ENCODE measurements at regions not wholly inside any gene's neighbourhood (a gene's known extent, or its start where the extent isn't known, plus 50 kb on each side); places are given as distances from the start of the nearest gene placed in this dataset.

- H2BK120ac ChIP-seq (ENCODE audit: low read depth, low read length, poor library complexity, severe bottlenecking): no peak overlapping the region
- H3K56ac ChIP-seq (ENCODE audit: insufficient read length, low read depth, low read length): no peak overlapping the region
- no peak overlapping the region for H3K4me2 ChIP-seq (ENCODE audit: insufficient read depth, insufficient read length, low read length)
- no peaks in the 10 kb centered on the region for H3K79me1 ChIP-seq (ENCODE audit: insufficient read depth, low read depth, low read length, poor library complexity, severe bottlenecking)
- H3K9me3 Mint-ChIP-seq: no peaks in the 10 kb centered on the region
- WGBS (ENCODE audit: extremely low coverage, insufficient read length, low lambda C conversion rate): no CpG with 5 or more reads among the region's 4 CpGs
- no peak overlapping the region for H2AK5ac ChIP-seq (ENCODE audit: insufficient read length, low read length)
- no peak overlapping the region for H3T11ph ChIP-seq (ENCODE audit: low read length)
- H3K79me2 ChIP-seq (ENCODE audit: insufficient read depth, low read length): no peaks in the 10 kb centered on the region
- no peak overlapping the region for H3K23ac ChIP-seq (ENCODE audit: insufficient read length, low read depth, low read length)
- H2BK5ac ChIP-seq (ENCODE audit: insufficient read length, low read length): no peak overlapping the region
- no peak overlapping the region for H2BK12ac ChIP-seq (ENCODE audit: insufficient read length, low read depth, low read length)
- H2AFZ ChIP-seq (ENCODE audit: low read length): no peak overlapping the region
- no peaks in the 10 kb centered on the region for H3K9me3 ChIP-seq (ENCODE audit: control insufficient read depth, low read depth, low read length)
- H3K27ac ChIP-seq (ENCODE audit: insufficient read length, low read depth, low read length): no peak overlapping the region
- no peaks in the 10 kb centered on the region; a peak in 1 of 4 replicates for H3K4me1 Mint-ChIP-seq
- no peak for TF ChIP-seq CTCF (conservative IDR thresholded peaks at IDR 0.05)
- no peaks in the 10 kb centered on the region for H3K23me2 ChIP-seq (ENCODE audit: insufficient read length, low read depth, low read length, poor library complexity, severe bottlenecking)
- no peaks in the 10 kb centered on the region for H3K4me1 ChIP-seq (ENCODE audit: insufficient read depth, low read length)
- H2BK15ac ChIP-seq (ENCODE audit: low read depth, low read length): no peak overlapping the region
- H3K4me3 Mint-ChIP-seq: no peak overlapping the region
- no peak overlapping the region for H4K91ac ChIP-seq (ENCODE audit: insufficient read length, low read depth, low read length)
- no peak overlapping the region for H3K9ac ChIP-seq (ENCODE audit: extremely low read depth, insufficient read length, low read length)
- H4K20me1 ChIP-seq (ENCODE audit: control insufficient read depth, insufficient read depth, insufficient read length): peaks cover 1% of the 10 kb centered on the region
- H2BK20ac ChIP-seq (ENCODE audit: low read depth, low read length, poor library complexity, severe bottlenecking): no peak overlapping the region
- H3K36me3 Mint-ChIP-seq (ENCODE audit: insufficient read depth in 1 of 3, low read depth in 3 of 3): no peaks in the 10 kb centered on the region
- no peaks in the 10 kb centered on the region for H3K27me3 ChIP-seq (ENCODE audit: insufficient read depth, low read length)
- H3K27me3 Mint-ChIP-seq (ENCODE audit: low read depth): no peaks in the 10 kb centered on the region; the same call in none of the 2 replicates
- H3K27ac Mint-ChIP-seq: no peak overlapping the region; a peak in 1 of 7 replicates
- H3K4ac ChIP-seq (ENCODE audit: low read depth, low read length): no peak overlapping the region
- no peak overlapping the region for H3K14ac ChIP-seq (ENCODE audit: insufficient read depth, low read length)
- no peak overlapping the region for H4K8ac ChIP-seq (replicated peaks; ENCODE audit: insufficient read length, low read depth, low read length)
- no peak for DNase-seq
- no peak overlapping the region for H3K18ac ChIP-seq (ENCODE audit: insufficient read length, low read depth, low read length)
- H4K5ac ChIP-seq (ENCODE audit: insufficient read length, low read depth, low read length): no peak overlapping the region
Measured at GRCh38 chr7:45240926-45241325, 83.3 kb downstream of the RAMP3 start.
